HCT116 (cell line): ENCODE measurements at regions not wholly inside any gene's neighbourhood (a gene's known extent, or its start where the extent isn't known, plus 50 kb on each side); places are given as distances from the start of the nearest gene placed in this dataset.
"Not testable (repeated sequence)": the region's sequence is repeated elsewhere in the genome, so short reads cannot be mapped to it uniquely, and the experiment has no call there.

Source experiments
- ATAC-seq: fragments of 200-7000 bp; cut with Tn5 transposase; 2 replicates; pipeline ENCODE4 v1.9.1; 2020; ENCODE audit warnings: mild to moderate bottlenecking, moderate library complexity
- BruUV-seq: library from RNA; stranded (reverse); fragments of 400-500 nt; replicated peaks from 2 replicates; lab custom pipeline; 2021; lab: Mats Ljungman, UMichigan
- CTCF ChIA-PET: fragments of 300-600 bp; sonication (Branson Sonifier 250); formaldehyde crosslinking; loops from one replicate; lab custom pipeline; 2021; ENCODE audit warnings: antibody characterized with exemption; lab: Charles Lee
- POLR2A ChIA-PET: fragments of 300-600, 350-600 bp; sonication (Branson Sonifier 250); formaldehyde crosslinking; loops from one replicate; lab custom pipeline; 2021; ENCODE audit warnings: antibody characterized with exemption; lab: Charles Lee
- RAD21 ChIA-PET, 2 experiments: fragments of 300-600 bp; sonication (Branson Sonifier 250); formaldehyde crosslinking; loops; one replicate each; lab custom pipeline; 2023; ENCODE audit warnings: low total read pairs in 2 of 2; ENCODE audit not compliant: uncharacterized antibody in 2 of 2, unreplicated experiment in 2 of 2, low non-redundant PET in 1 of 2; lab: Charles Lee
- DNase-seq: peaks from one replicate; pipeline ENCODE4 v3.0.0-alpha.2; 2010; ENCODE audit warnings: low read depth, low spot score
- H2AFZ ChIP-seq: fragments of 200-600 bp; shearing (Covaris generic), sonication (generic); 2 replicates; pipeline ENCODE4 v1.6.1; 2017; ENCODE audit warnings: low read depth, mixed run types, mixed read lengths, antibody characterized with exemption, low read length; ENCODE audit not compliant: poor library complexity, severe bottlenecking
- H3K27ac ChIP-seq: 2 replicates; pipeline ENCODE4 v1.5.1; 2012; ENCODE audit warnings: low read depth, low read length
- H3K27me3 ChIP-seq: fragments of 200-600 bp; sonication (generic); 2 replicates; pipeline ENCODE4 v1.6.1; 2016; ENCODE audit warnings: mixed run types, low read length, mixed read lengths; ENCODE audit not compliant: insufficient read depth
- H3K36me3 ChIP-seq, 2 experiments: fragments of 200-500 bp in 1 of 2; fragments of 200-600 bp in 1 of 2; sonication (Bioruptor generic) in 1 of 2; sonication (generic) in 1 of 2; 2 replicates each; pipeline versions ENCODE4 v1.5.1 to v1.6.1; 2014 to 2016; ENCODE audit warnings: low read length in 2 of 2, inconsistent platforms in 1 of 2, mixed read lengths in 1 of 2, mixed run types in 1 of 2; ENCODE audit not compliant: insufficient read depth in 2 of 2, control insufficient read depth in 1 of 2
- H3K4me1 ChIP-seq, 2 experiments: fragments of 200-600 bp in 1 of 2; sonication (generic) in 1 of 2; 2 replicates each; pipeline versions ENCODE4 v1.5.1 to v1.6.1; 2012 to 2017; ENCODE audit warnings: low read length in 2 of 2, inconsistent platforms in 1 of 2, mild to moderate bottlenecking in 1 of 2, mixed read lengths in 1 of 2, mixed run types in 1 of 2, moderate library complexity in 1 of 2; ENCODE audit not compliant: insufficient read depth in 2 of 2, control insufficient read depth in 1 of 2
- H3K4me2 ChIP-seq: fragments of 200-600 bp; sonication (generic); 2 replicates; pipeline ENCODE4 v1.6.1; 2017; ENCODE audit warnings: mixed run types, low read length, mixed read lengths
- H3K4me3 ChIP-seq, 2 experiments: fragments of 200-600 bp in 1 of 2; sonication (generic) in 1 of 2; replicated peaks in 1 of 2; 2 replicates each; pipeline ENCODE4 v1.5.1; 2011 to 2016; ENCODE audit warnings: low read length in 2 of 2, control low read depth in 1 of 2, low read depth in 1 of 2, mild to moderate bottlenecking in 1 of 2, mixed read lengths in 1 of 2, mixed run types in 1 of 2
- H3K79me2 ChIP-seq: fragments of 200-600 bp; sonication (generic); 2 replicates; pipeline ENCODE4 v1.6.1; 2017; ENCODE audit warnings: mild to moderate bottlenecking, mixed run types, low read length, moderate library complexity, mixed read lengths; ENCODE audit not compliant: insufficient read depth
- H3K9ac ChIP-seq: fragments of 200-600 bp; sonication (generic); 2 replicates; pipeline ENCODE4 v1.6.1; 2016; ENCODE audit warnings: low read length, mixed read lengths
- H3K9me2 ChIP-seq: fragments of 200-600 bp; sonication (generic), shearing (Covaris generic); 2 replicates; pipeline ENCODE4 v1.6.1; 2017; ENCODE audit warnings: mixed run types, mild to moderate bottlenecking, moderate library complexity; ENCODE audit not compliant: insufficient read depth
- H3K9me3 ChIP-seq, 2 experiments: fragments of 200-500 bp in 1 of 2; fragments of 200-600 bp in 1 of 2; sonication (Bioruptor generic) in 1 of 2; sonication (generic) in 1 of 2; 2 replicates each; pipeline ENCODE4 v1.6.1; 2014 to 2017; ENCODE audit warnings: low read length in 2 of 2, mixed read lengths in 2 of 2, inconsistent platforms in 1 of 2, low read depth in 1 of 2, mild to moderate bottlenecking in 1 of 2, mixed run types in 1 of 2, moderate library complexity in 1 of 2; ENCODE audit not compliant: control insufficient read depth in 1 of 2, insufficient read depth in 1 of 2
- H4K20me1 ChIP-seq: fragments of 200-600 bp; sonication (generic), shearing (Covaris generic); 2 replicates; pipeline ENCODE4 v1.6.1; 2017; ENCODE audit warnings: mixed run types, mild to moderate bottlenecking, moderate library complexity; ENCODE audit not compliant: insufficient read depth
- CBX3 ChIP-seq: IDR thresholded peaks from 2 replicates; pipeline ENCODE4 v1.6.1; 2012; ENCODE audit warnings: low read depth
- EGR1 ChIP-seq: IDR thresholded peaks from 2 replicates; pipeline ENCODE4 v1.6.1; 2012; ENCODE audit warnings: low read depth
- EZH2 ChIP-seq: fragments of 200-600 bp; sonication (generic); IDR thresholded peaks from 2 replicates; pipeline ENCODE4 v1.6.1; 2017; ENCODE audit warnings: antibody characterized with exemption, mixed run types
- EZH2phosphoT487 ChIP-seq: fragments of 200-600 bp; IDR thresholded peaks from 2 replicates; pipeline ENCODE4 v1.6.1; 2018; ENCODE audit warnings: antibody characterized with exemption, borderline replicate concordance
- JUND ChIP-seq: IDR thresholded peaks from 2 replicates; pipeline ENCODE4 v1.6.1; 2012
- MAX ChIP-seq: IDR thresholded peaks from 2 replicates; pipeline ENCODE4 v1.6.1; 2012
- RAD21 ChIP-seq: IDR thresholded peaks from 2 replicates; pipeline ENCODE4 v1.6.1; 2012; ENCODE audit warnings: low read depth, mild to moderate bottlenecking
- REST ChIP-seq: IDR thresholded peaks from 2 replicates; pipeline ENCODE4 v1.6.1; 2012; ENCODE audit warnings: low read depth
- SP1 ChIP-seq: IDR thresholded peaks from 2 replicates; pipeline ENCODE4 v1.6.1; 2012; ENCODE audit warnings: low read depth
- SRF ChIP-seq: IDR thresholded peaks from 2 replicates; pipeline ENCODE4 v1.6.1; 2012; ENCODE audit warnings: low read depth
- TCF7L2 ChIP-seq: IDR thresholded peaks from 2 replicates; pipeline ENCODE4 v1.7.0; 2011; ENCODE audit warnings: borderline replicate concordance, inconsistent platforms; ENCODE audit not compliant: insufficient read depth, insufficient read length; ENCODE audit errors: extremely low read depth
- YY1 ChIP-seq: IDR thresholded peaks from 2 replicates; pipeline ENCODE4 v1.6.1; 2011; ENCODE audit warnings: low read length, low read depth, moderate library complexity, mild to moderate bottlenecking; ENCODE audit not compliant: insufficient replicate concordance; ENCODE audit errors: extremely low read depth
- ZFX ChIP-seq: fragments of 450-650 bp; IDR thresholded peaks from 2 replicates; pipeline ENCODE4 v1.6.1; 2017
- ZNF274 ChIP-seq: fragments of 200-500 bp; sonication (Bioruptor generic); IDR thresholded peaks from 2 replicates; pipeline ENCODE4 v1.6.1; 2014; ENCODE audit warnings: mild to moderate bottlenecking, low read depth, low read length, inconsistent platforms
- intact Hi-C: fragments of 100-400 bp; cut with micrococcal nuclease; formaldehyde crosslinking; loops from 2 replicates; pipeline ENCODE4 v1.10.0; 2022

- TF ChIP-seq SP1 (no peak), EZH2phosphoT487 (no peak)
Measured at GRCh38 chr14:84937449-84937848, 592.5 kb upstream of the FLRT2 start (continued).

GRCh38 chr14:84944901-84945300 lies 585.0 kb upstream of the FLRT2 start:
- BruUV-seq, H3K9me2 ChIP-seq, DNase-seq, H3K27ac ChIP-seq, H3K9me3 ChIP-seq, CTCF ChIA-PET, H3K9ac ChIP-seq, H3K36me3 ChIP-seq, H3K27me3 ChIP-seq, RAD21 ChIA-PET, H3K79me2 ChIP-seq, intact Hi-C loops, POLR2A ChIA-PET, H3K4me2 ChIP-seq, ATAC-seq, H4K20me1 ChIP-seq, H2AFZ ChIP-seq, H3K4me3 ChIP-seq, H3K4me1 ChIP-seq: not testable (repeated sequence)

GRCh38 chr14:84959851-84960520 lies 570.0 kb upstream of the FLRT2 start:
- POLR2A ChIA-PET: no interaction called here
- H2AFZ ChIP-seq: no peak overlapping the region
- TF ChIP-seq MAX (no peak), YY1 (no peak), ZFX (no peak), JUND (no peak), ZNF274 (no peak), EZH2phosphoT487 (no peak), CBX3 (no peak), RAD21 (no peak), SRF (no peak), EZH2 (no peak), EGR1 (no peak), REST (no peak), TCF7L2 (no peak)

More at GRCh38 chr14:84959851-84960520, 570.0 kb upstream of the FLRT2 start:
- Histone ChIP-seq H3K27ac (no peak overlapping the region), H3K9me3 (peaks cover 4 to 13% of the 10 kb centered on the region in 2 experiments; a peak in 2 of 4 replicates), H3K9ac (no peak overlapping the region), H3K36me3 (no peaks in the 10 kb centered on the region), H3K27me3 (no peaks in the 10 kb centered on the region), H4K20me1 (no peaks in the 10 kb centered on the region), H3K9me2 (no peaks in the 10 kb centered on the region), H3K79me2 (no peaks in the 10 kb centered on the region), H3K4me3 (no peak overlapping the region), H3K4me2 (no peak overlapping the region), H3K4me1 (no peaks in the 10 kb centered on the region)
- DNase-seq (no peak), ATAC-seq (no peak)
- intact Hi-C loops: no loop called here
- RAD21 ChIA-PET: no interaction called here
- BruUV-seq: no TSS peak
- CTCF ChIA-PET: no interaction called here
